HepG2 (cell line): ENCODE measurements at regions not wholly inside any gene's neighbourhood (a gene's known extent, or its start where the extent isn't known, plus 50 kb on each side); places are given as distances from the start of the nearest gene placed in this dataset.

ENCODE experiments used
- ATF6 ChIP-seq: sonication (generic); formaldehyde crosslinking; conservative IDR thresholded peaks from 2 replicates; pipeline ENCODE4 v1.4.0; 2020; ENCODE audit warnings: missing genetic modification reagents
- BCL3 ChIP-seq: sonication (generic); formaldehyde crosslinking; IDR thresholded peaks from 2 replicates; pipeline ENCODE4 v1.5.1; 2020; ENCODE audit warnings: mild to moderate bottlenecking, missing genetic modification reagents, moderate library complexity
- HNF4A ChIP-seq: sonication (generic); formaldehyde crosslinking; IDR thresholded peaks from 2 replicates; pipeline ENCODE4 v1.4.0; 2020; ENCODE audit warnings: missing genetic modification reagents
- IRF2 ChIP-seq: IDR thresholded peaks from 2 replicates; pipeline ENCODE4 v1.6.1; 2018; ENCODE audit warnings: missing genetic modification reagents, missing compliant biosample characterization
- KLF11 ChIP-seq: IDR thresholded peaks from 2 replicates; pipeline ENCODE4 v1.6.1; 2016; ENCODE audit warnings: missing compliant biosample characterization
- MEIS1 ChIP-seq: sonication (generic); formaldehyde crosslinking; IDR thresholded peaks from 2 replicates; pipeline ENCODE4 v1.9.0; 2021; ENCODE audit warnings: mild to moderate bottlenecking, missing genetic modification reagents, moderate library complexity, borderline replicate concordance
- MTA3 ChIP-seq: sonication (generic); formaldehyde crosslinking; IDR thresholded peaks from 2 replicates; pipeline ENCODE4 v1.4.0; 2020; ENCODE audit warnings: missing genetic modification reagents
- NCOR1 ChIP-seq: fragments of 200-600 bp; sonication (generic); IDR thresholded peaks from 2 replicates; pipeline ENCODE4 v1.7.0; 2017; ENCODE audit warnings: antibody characterized with exemption, low read length, borderline replicate concordance
- NFIC ChIP-seq: IDR thresholded peaks from 2 replicates; pipeline ENCODE4 v1.6.1; 2012; ENCODE audit warnings: mild to moderate bottlenecking, low read length, inconsistent platforms
- NFYC ChIP-seq: IDR thresholded peaks from 2 replicates; pipeline ENCODE4 v1.6.1; 2016; ENCODE audit warnings: missing genetic modification reagents, missing compliant biosample characterization
- REST ChIP-seq, 2 experiments: IDR thresholded peaks; 2 replicates each; pipeline ENCODE4 v1.6.1; 2011 to 2012; ENCODE audit warnings: low read length in 2 of 2, borderline replicate concordance in 1 of 2, low read depth in 1 of 2, mild to moderate bottlenecking in 1 of 2, moderate library complexity in 1 of 2
- YEATS4 ChIP-seq: sonication (generic); formaldehyde crosslinking; IDR thresholded peaks from 2 replicates; pipeline ENCODE4 v1.4.0; 2020; ENCODE audit warnings: missing genetic modification reagents, borderline replicate concordance
- ZGPAT ChIP-seq: IDR thresholded peaks from 2 replicates; pipeline ENCODE4 v1.6.1; 2016; ENCODE audit warnings: mild to moderate bottlenecking
- ZNF235 ChIP-seq: sonication (generic); formaldehyde crosslinking; IDR thresholded peaks from 2 replicates; pipeline ENCODE4 v1.8.1; 2023; ENCODE audit warnings: mild to moderate bottlenecking, missing genetic modification reagents, borderline replicate concordance
- ZNF3 ChIP-seq: IDR thresholded peaks from 2 replicates; pipeline ENCODE4 v1.7.0; 2017; ENCODE audit warnings: inconsistent platforms
- ZNF580 ChIP-seq: IDR thresholded peaks from 2 replicates; pipeline ENCODE4 v1.6.1; 2016; ENCODE audit warnings: low read depth, borderline replicate concordance
- ZSCAN25 ChIP-seq: sonication (generic); formaldehyde crosslinking; IDR thresholded peaks from 2 replicates; pipeline ENCODE4 v1.8.0; 2022; ENCODE audit warnings: mild to moderate bottlenecking, missing genetic modification reagents
- ZSCAN5A ChIP-seq: sonication (generic); formaldehyde crosslinking; IDR thresholded peaks from 2 replicates; pipeline ENCODE4 v1.8.0; 2022; ENCODE audit warnings: mild to moderate bottlenecking, missing genetic modification reagents, borderline replicate concordance

GRCh38 chr3:148600902-148601765 is 96.6 kb upstream of the AGTR1 start (continued):
- TF ChIP-seq REST (IDR thresholded peaks at IDR 0.05; ENCODE audit: borderline replicate concordance in 1 of 2, low read depth in 1 of 2, low read length in 2 of 2) (peak in 1 of 2 experiments; percentile 54; a peak in 1 of 4 replicates), NFIC (peak; percentile 100), ATF6 (no peak), NFYC (CRISPR knock-in tag) (peak; percentile 12; the same call in 1 of the 2 replicates), YEATS4 (CRISPR knock-in tag) (peak; percentile 69; the same call in 1 of the 2 replicates), ZSCAN25 (CRISPR knock-in tag) (no peak), ZNF580 (CRISPR knock-in tag) (peak; percentile 75; the same call in 1 of the 2 replicates), ZNF3 (CRISPR knock-in tag) (0 out of 2 replicates have a peak, but pooled peaks have one; percentile 12), ZNF235 (no peak; the same call in 1 of the 2 replicates), BCL3 (no peak), HNF4A (CRISPR knock-in tag) (peak; percentile 96), ZGPAT (peak; percentile 93), KLF11 (0 out of 2 replicates have a peak, but pooled peaks have one; percentile 36), MEIS1 (CRISPR knock-in tag) (0 out of 2 replicates have a peak, but pooled peaks have one; percentile 21), NCOR1 (peak; percentile 94; the same call in 1 of the 2 replicates), ZSCAN5A (CRISPR knock-in tag) (peak; percentile 66; the same call in 1 of the 2 replicates), MTA3 (CRISPR knock-in tag) (no peak), IRF2 (CRISPR knock-in tag) (peak; percentile 80; the same call in 1 of the 2 replicates)
